ENCODE measurements at regions not wholly inside any gene's neighbourhood (a gene's known extent, or its start where the extent isn't known, plus 50 kb on each side); places are given as distances from the start of the nearest gene placed in this dataset.

- intact Hi-C loops (cut with DNase I; ENCODE audit: low total_unique reads): no loop called here
- no peak overlapping the region for H3K4me3 ChIP-seq (ENCODE audit: low read depth, poor library complexity, severe bottlenecking)
- no peak for DNase-seq (ENCODE audit: low spot score in 2 of 2)
- TF ChIP-seq CTCF (IDR thresholded peaks at IDR 0.05) (no peak), POLR2A (IDR thresholded peaks at IDR 0.05) (no peak)
- WGBS, 2 donors: 78 to 88% methylated on average over 2 of the region's 2 CpGs
Observed at GRCh38 chr3:152662157-152662556, 172.8 kb upstream of the P2RY1 start.

- no peak for TF ChIP-seq POLR2A (IDR thresholded peaks at IDR 0.05)
- no peak for TF ChIP-seq CTCF (IDR thresholded peaks at IDR 0.05)
- intact Hi-C loops (cut with DNase I; ENCODE audit: low total_unique reads): no loop called here
- DNase-seq (ENCODE audit: low spot score in 2 of 2): no peak
- H3K4me3 ChIP-seq (ENCODE audit: low read depth, poor library complexity, severe bottlenecking): no peak overlapping the region
Observed at GRCh38 chr3:152664766-152665165, 170.2 kb upstream of the P2RY1 start.

GRCh38 chr3:152667267-152667666 is 167.7 kb upstream of the P2RY1 start:
- H3K4me3 ChIP-seq (ENCODE audit: low read depth, poor library complexity, severe bottlenecking): no peak overlapping the region
- intact Hi-C loops (cut with DNase I; ENCODE audit: low total_unique reads): no loop called here
- no peak for DNase-seq (ENCODE audit: low spot score in 2 of 2)
- TF ChIP-seq POLR2A (IDR thresholded peaks at IDR 0.05): no peak
- no peak for TF ChIP-seq CTCF (IDR thresholded peaks at IDR 0.05)

GRCh38 chr3:152669560-152669959 is 165.4 kb upstream of the P2RY1 start:
- TF ChIP-seq POLR2A (IDR thresholded peaks at IDR 0.05): no peak
- TF ChIP-seq CTCF (IDR thresholded peaks at IDR 0.05): no peak
- H3K4me3 ChIP-seq (ENCODE audit: low read depth, poor library complexity, severe bottlenecking): no peak overlapping the region
- 90 to 91% methylated on average over 4 of the region's 4 CpGs for WGBS, 2 donors
- intact Hi-C loops (cut with DNase I; ENCODE audit: low total_unique reads): no loop called here
- no peak for DNase-seq (ENCODE audit: low spot score in 2 of 2)

- H3K4me3 ChIP-seq (ENCODE audit: low read depth, poor library complexity, severe bottlenecking): no peak overlapping the region
- WGBS, 2 donors: 61 to 63% methylated on average over 8 of the region's 8 CpGs
- intact Hi-C loops (cut with DNase I; ENCODE audit: low total_unique reads): no loop called here
- DNase-seq (ENCODE audit: low spot score in 2 of 2): no peak
- TF ChIP-seq CTCF (IDR thresholded peaks at IDR 0.05) (no peak), POLR2A (IDR thresholded peaks at IDR 0.05) (no peak)
Observed at GRCh38 chr3:152671446-152672319, 163.2 kb upstream of the P2RY1 start.

- TF ChIP-seq CTCF (IDR thresholded peaks at IDR 0.05): no peak
- TF ChIP-seq POLR2A (IDR thresholded peaks at IDR 0.05): no peak
- intact Hi-C loops (cut with DNase I; ENCODE audit: low total_unique reads): no loop called here
- no peak for DNase-seq (ENCODE audit: low spot score in 2 of 2)
- 68 to 69% methylated on average over 3 of the region's 3 CpGs for WGBS, 2 donors
- no peak overlapping the region for H3K4me3 ChIP-seq (ENCODE audit: low read depth, poor library complexity, severe bottlenecking)
Observed at GRCh38 chr3:152672320-152672649, 162.6 kb upstream of the P2RY1 start.

All from lower leg skin (tissue), 4 donors.